BJ (cell line): ENCODE measurements at regions not wholly inside any gene's neighbourhood (a gene's known extent, or its start where the extent isn't known, plus 50 kb on each side); places are given as distances from the start of the nearest gene placed in this dataset.

Source experiments
- CTCF ChIA-PET: fragments of 350-600 bp; formaldehyde crosslinking; extraction: SDS; loops from one replicate; lab custom pipeline; 2021; ENCODE audit warnings: antibody characterized with exemption, inconsistent platforms; lab: Yijun Ruan, JAX
- POLR2A ChIA-PET: fragments of 300-600 bp; sonication (Branson Sonifier 250); formaldehyde crosslinking; extraction: SDS; loops from one replicate; lab custom pipeline; 2021; ENCODE audit warnings: antibody characterized with exemption; lab: Charles Lee
- DNase-seq: peaks from one replicate; pipeline ENCODE4 v3.0.0-alpha.2; 2011; ENCODE audit warnings: low read depth
- H3K27me3 ChIP-seq: 2 replicates; pipeline ENCODE4 v1.6.0; 2011; ENCODE audit warnings: low read length; ENCODE audit not compliant: control insufficient read depth, insufficient read depth
- H3K36me3 ChIP-seq: 2 replicates; pipeline ENCODE4 v1.5.1; 2011; ENCODE audit warnings: low read length; ENCODE audit not compliant: control insufficient read depth, insufficient read depth
- H3K4me3 ChIP-seq: 2 replicates; pipeline ENCODE4 v1.5.1; 2011; ENCODE audit warnings: low read depth, mild to moderate bottlenecking, control low read depth, low read length
- TF ChIP-seq, protein P1 (sequence below): IDR thresholded peaks from 2 replicates; pipeline ENCODE4 v1.5.1; 2011; ENCODE audit warnings: low read depth, mild to moderate bottlenecking, control low read depth, inconsistent platforms, low read length, moderate library complexity; ENCODE audit not compliant: insufficient read depth

DNA sequence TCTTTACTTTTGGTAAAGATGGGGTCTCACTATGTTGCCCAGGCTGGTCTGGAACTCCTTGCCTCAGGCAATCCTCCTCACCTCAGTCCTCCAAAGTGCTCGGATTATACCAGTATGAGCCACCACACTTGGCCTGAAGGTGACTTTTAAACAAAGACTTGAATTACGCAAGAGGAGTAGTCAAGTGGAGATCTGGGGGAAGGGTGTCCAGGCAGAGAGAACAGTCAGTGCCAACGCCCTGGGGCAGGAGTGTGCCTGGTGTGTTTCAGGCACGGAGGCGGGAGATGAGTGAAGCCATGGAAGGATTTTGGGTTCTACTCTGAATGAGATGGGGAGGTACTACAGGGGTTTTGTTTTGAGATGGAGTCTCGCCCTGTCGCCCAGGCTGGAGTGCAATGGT, 82.6 kb upstream of the NPTX2 start:
- TF ChIP-seq, protein P1, sequence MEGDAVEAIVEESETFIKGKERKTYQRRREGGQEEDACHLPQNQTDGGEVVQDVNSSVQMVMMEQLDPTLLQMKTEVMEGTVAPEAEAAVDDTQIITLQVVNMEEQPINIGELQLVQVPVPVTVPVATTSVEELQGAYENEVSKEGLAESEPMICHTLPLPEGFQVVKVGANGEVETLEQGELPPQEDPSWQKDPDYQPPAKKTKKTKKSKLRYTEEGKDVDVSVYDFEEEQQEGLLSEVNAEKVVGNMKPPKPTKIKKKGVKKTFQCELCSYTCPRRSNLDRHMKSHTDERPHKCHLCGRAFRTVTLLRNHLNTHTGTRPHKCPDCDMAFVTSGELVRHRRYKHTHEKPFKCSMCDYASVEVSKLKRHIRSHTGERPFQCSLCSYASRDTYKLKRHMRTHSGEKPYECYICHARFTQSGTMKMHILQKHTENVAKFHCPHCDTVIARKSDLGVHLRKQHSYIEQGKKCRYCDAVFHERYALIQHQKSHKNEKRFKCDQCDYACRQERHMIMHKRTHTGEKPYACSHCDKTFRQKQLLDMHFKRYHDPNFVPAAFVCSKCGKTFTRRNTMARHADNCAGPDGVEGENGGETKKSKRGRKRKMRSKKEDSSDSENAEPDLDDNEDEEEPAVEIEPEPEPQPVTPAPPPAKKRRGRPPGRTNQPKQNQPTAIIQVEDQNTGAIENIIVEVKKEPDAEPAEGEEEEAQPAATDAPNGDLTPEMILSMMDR = no peak
- no peaks in the 10 kb centered on the region for H3K27me3 ChIP-seq

DNA sequence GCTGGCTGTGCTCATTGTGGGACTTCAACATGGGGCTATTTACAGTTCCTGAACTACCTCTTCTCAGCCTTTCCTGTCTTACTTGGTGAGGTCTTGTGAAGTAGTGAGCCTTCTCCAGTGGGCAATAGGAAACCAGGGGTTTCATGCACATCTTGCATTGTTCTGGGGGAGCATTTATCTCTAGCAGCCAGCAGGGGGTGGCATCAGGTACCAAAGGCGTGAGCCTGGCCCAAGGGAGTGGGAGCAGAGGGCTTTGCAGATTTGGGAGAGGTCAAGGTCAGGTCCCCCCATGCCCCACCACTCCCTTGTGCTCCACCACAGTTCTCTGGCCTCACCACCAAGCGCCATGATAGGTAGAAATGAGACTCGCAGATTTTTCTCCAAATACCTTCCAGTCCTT, 85.4 kb upstream of the NPTX2 start:
- Histone ChIP-seq H3K4me3 (no peak overlapping the region), H3K27me3 (no peaks in the 10 kb centered on the region), H3K36me3 (no peaks in the 10 kb centered on the region)
- CTCF ChIA-PET = no interaction called here
- POLR2A ChIA-PET = no interaction called here
- DNase-seq = no peak
- TF ChIP-seq, protein P1 = no peak

More for the DNA sequence above, 82.6 kb upstream of the NPTX2 start:
- CTCF ChIA-PET = interaction anchor here (0.6 kb wide), 2 partner anchors 22 to 59 kb away, joined by 3 to 4 read pairs; no protein-coding TSS in a partner anchor
- no peak for DNase-seq
- POLR2A ChIA-PET = no interaction called here
- Histone ChIP-seq H3K4me3 (no peak overlapping the region), H3K36me3 (no peaks in the 10 kb centered on the region)

DNA sequence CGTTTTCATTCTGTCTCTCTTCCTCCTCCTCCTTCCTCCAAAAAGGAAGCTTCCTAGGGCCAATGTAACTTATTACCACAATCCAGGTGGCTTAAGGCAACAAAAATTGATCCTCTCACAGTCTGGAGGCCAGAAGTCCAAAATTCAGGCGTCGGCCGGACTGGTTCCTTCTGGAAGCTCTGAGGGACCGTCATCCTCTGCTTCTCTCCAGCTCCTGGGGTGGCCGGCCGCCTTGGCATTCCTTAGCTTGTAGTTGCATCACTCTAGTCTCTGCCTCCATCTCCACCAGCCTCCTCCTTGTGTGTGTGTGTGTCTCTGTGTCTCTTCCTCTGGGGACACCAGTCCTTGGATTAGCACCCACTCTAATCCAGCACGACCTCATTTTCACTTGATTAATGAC, 89.0 kb upstream of the NPTX2 start:
- POLR2A ChIA-PET = interaction anchor here (0.6 kb wide), 1 partner anchor 1089 kb away, joined by 10 read pairs; the partner anchor contains the start of gene ZSCAN25
- no peak overlapping the region for H3K4me3 ChIP-seq
- TF ChIP-seq, protein P1 = no peak
- H3K27me3 ChIP-seq = no peaks in the 10 kb centered on the region
- no peaks in the 10 kb centered on the region for H3K36me3 ChIP-seq
- CTCF ChIA-PET = no interaction called here
- no peak for DNase-seq

DNA sequence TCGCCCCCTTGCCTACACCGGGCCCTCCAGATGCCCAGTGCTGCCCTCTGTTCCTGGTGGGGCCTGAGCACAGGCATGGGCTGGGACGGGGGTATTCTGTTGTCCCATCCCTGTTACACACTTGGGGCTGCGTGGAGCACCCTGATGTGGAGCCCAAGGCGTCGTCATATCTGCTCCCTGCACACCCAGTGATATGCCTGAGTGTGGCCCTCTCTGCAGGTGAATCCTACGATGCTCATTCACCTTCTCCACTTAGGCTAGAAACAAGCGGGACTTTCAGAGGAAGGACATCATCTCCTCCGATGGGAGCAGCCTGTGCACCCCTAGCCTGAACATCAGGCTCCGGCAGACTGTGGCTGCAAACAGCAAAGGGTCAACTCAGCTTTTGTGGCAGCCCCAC, 91.0 kb upstream of the NPTX2 start:
- H3K27me3 ChIP-seq = no peaks in the 10 kb centered on the region
- TF ChIP-seq, protein P1 = no peak
- H3K36me3 ChIP-seq = no peaks in the 10 kb centered on the region
- no peak for DNase-seq
- CTCF ChIA-PET = no interaction called here
- H3K4me3 ChIP-seq = no peak overlapping the region
- POLR2A ChIA-PET = no interaction called here

DNA sequence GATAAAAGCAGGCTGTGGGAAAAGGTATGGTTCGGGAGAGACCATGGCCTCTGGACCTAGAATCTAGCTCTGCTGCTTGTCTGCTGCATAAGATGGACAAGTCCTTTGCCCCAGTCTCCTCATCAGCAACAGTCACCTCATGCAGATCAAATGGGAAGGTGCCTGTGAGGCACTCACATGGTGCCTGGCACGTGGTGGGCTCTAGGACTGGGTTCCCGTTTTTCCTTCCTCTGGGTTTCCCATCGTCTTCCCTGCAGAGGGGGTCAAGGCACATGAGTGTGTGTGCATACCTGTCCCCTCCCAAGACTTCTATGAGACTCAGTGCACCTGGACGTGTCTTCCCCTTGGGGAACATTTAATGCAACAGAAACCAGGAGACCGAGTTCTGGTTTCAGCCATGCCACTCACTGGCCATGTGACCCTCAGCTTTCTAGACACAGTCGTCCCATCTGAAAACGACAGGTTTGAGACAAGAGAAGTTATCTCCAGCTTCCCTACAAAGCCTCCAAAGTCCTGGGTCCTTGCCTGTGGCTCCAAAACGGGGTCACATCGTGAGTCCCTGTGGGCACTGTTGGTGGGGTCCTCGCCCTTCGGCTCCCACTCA, 95.9 kb upstream of the NPTX2 start:
- TF ChIP-seq, protein P1 = no peak
- no peak for DNase-seq
- H3K36me3 ChIP-seq = no peaks in the 10 kb centered on the region
- CTCF ChIA-PET = no interaction called here
- POLR2A ChIA-PET = no interaction called here
- no peaks in the 10 kb centered on the region for H3K27me3 ChIP-seq
- H3K4me3 ChIP-seq = no peak overlapping the region
